SK-N-SH (cell line): ENCODE measurements at regions not wholly inside any gene's neighbourhood (a gene's known extent, or its start where the extent isn't known, plus 50 kb on each side); places are given as distances from the start of the nearest gene placed in this dataset.

Experiments
- CTCF ChIA-PET: fragments of 300-600, 350-600 bp; formaldehyde crosslinking; extraction: SDS; loops from one replicate; lab custom pipeline; 2021; lab: Yijun Ruan, JAX
- POLR2A ChIA-PET: fragments of 350-600 bp; sonication (Branson Sonifier 250); formaldehyde crosslinking; extraction: SDS; loops from one replicate; lab custom pipeline; 2020; ENCODE audit warnings: antibody characterized with exemption, inconsistent platforms; lab: Yijun Ruan, JAX
- DNase-seq: peaks from one replicate; pipeline ENCODE4 v3.0.0; 2012
- H2AFZ ChIP-seq: fragments of 200-600 bp; sonication (generic); 2 replicates; pipeline ENCODE4 v1.8.1; 2016; ENCODE audit warnings: antibody characterized with exemption, mild to moderate bottlenecking, low read depth
- H3F3A ChIP-seq: fragments of 200-600 bp; sonication (generic); replicated peaks from 2 replicates; pipeline ENCODE3; 2016; ENCODE audit warnings: antibody characterized with exemption, mild to moderate bottlenecking; ENCODE audit not compliant: insufficient read depth
- H3K27ac ChIP-seq, 2 experiments: fragments of 200-500 bp in 1 of 2; fragments of 200-600 bp in 1 of 2; sonication (Bioruptor generic) in 1 of 2; sonication (generic), shearing (Covaris generic) in 1 of 2; 2 replicates each; pipeline versions ENCODE4 v1.5.1 to v1.6.1; 2014 to 2016; ENCODE audit warnings: low read depth in 2 of 2, inconsistent platforms in 1 of 2, low read length in 1 of 2, mild to moderate bottlenecking in 1 of 2, mixed read lengths in 1 of 2
- H3K27me3 ChIP-seq: fragments of 200-600 bp; sonication (generic), shearing (Covaris generic); 2 replicates; pipeline ENCODE4 v1.6.1; 2016; ENCODE audit warnings: mixed run types; ENCODE audit not compliant: insufficient read depth
- H3K36me3 ChIP-seq, 2 experiments: fragments of 200-500 bp in 1 of 2; fragments of 200-600 bp in 1 of 2; sonication (Bioruptor generic) in 1 of 2; sonication (generic) in 1 of 2; replicated peaks in 1 of 2; 2 replicates each; pipeline versions ENCODE3 to v1.5.1; 2014 to 2016; ENCODE audit warnings: low read length in 1 of 2, mild to moderate bottlenecking in 1 of 2; ENCODE audit not compliant: insufficient read depth in 2 of 2, control insufficient read depth in 1 of 2
- H3K4me1 ChIP-seq, 2 experiments: fragments of 200-500 bp in 1 of 2; fragments of 200-600 bp in 1 of 2; sonication (Bioruptor generic) in 1 of 2; sonication (generic), shearing (Covaris generic) in 1 of 2; 2 replicates each; pipeline versions ENCODE4 v1.5.1 to v1.6.1; 2014 to 2016; ENCODE audit warnings: low read depth in 1 of 2, low read length in 1 of 2, mixed run types in 1 of 2; ENCODE audit not compliant: insufficient read depth in 2 of 2, control insufficient read depth in 1 of 2
- H3K4me2 ChIP-seq: fragments of 200-600 bp; sonication (generic), shearing (Covaris generic); 2 replicates; pipeline ENCODE4 v1.6.1; 2017; ENCODE audit warnings: mixed run types
- H3K4me3 ChIP-seq, 2 experiments: fragments of 200-500 bp in 1 of 2; fragments of 200-600 bp in 1 of 2; sonication (Bioruptor generic) in 1 of 2; sonication (generic), shearing (Covaris generic) in 1 of 2; 2 replicates each; pipeline versions ENCODE4 v1.5.1 to v1.8.1; 2014 to 2016; ENCODE audit warnings: low read depth in 2 of 2, inconsistent platforms in 1 of 2, low read length in 1 of 2, mild to moderate bottlenecking in 1 of 2, mixed read lengths in 1 of 2, moderate library complexity in 1 of 2
- H3K79me2 ChIP-seq: fragments of 200-600 bp; sonication (generic); 2 replicates; pipeline ENCODE4 v1.8.1; 2017; ENCODE audit warnings: mild to moderate bottlenecking; ENCODE audit not compliant: insufficient read depth
- H3K9ac ChIP-seq: fragments of 200-600 bp; sonication (generic); 2 replicates; pipeline ENCODE4 v1.6.1; 2017; ENCODE audit warnings: mixed run types
- H3K9me2 ChIP-seq: fragments of 200-600 bp; sonication (generic); 2 replicates; pipeline ENCODE4 v1.6.1; 2017; ENCODE audit warnings: mixed run types
- H3K9me3 ChIP-seq: fragments of 200-600 bp; sonication (generic); 2 replicates; pipeline ENCODE4 v1.6.1; 2017; ENCODE audit warnings: mixed run types, mild to moderate bottlenecking, moderate library complexity
- H4K20me1 ChIP-seq: fragments of 200-600 bp; sonication (generic); 2 replicates; pipeline ENCODE4 v1.6.1; 2017; ENCODE audit warnings: mild to moderate bottlenecking, mixed run types; ENCODE audit not compliant: insufficient read depth
- CHD2 ChIP-seq: fragments of 150-350 bp; IDR thresholded peaks from 2 replicates; pipeline ENCODE4 v1.6.1; 2018; ENCODE audit warnings: low read length; ENCODE audit not compliant: partially characterized antibody
- ELF1 ChIP-seq: IDR thresholded peaks from 2 replicates; pipeline ENCODE4 v1.4.0; 2012
- FOSL2 ChIP-seq: IDR thresholded peaks from 2 replicates; pipeline ENCODE4 v1.4.0; 2012; ENCODE audit warnings: low read depth, mild to moderate bottlenecking, moderate library complexity, borderline replicate concordance
- FOXM1 ChIP-seq: IDR thresholded peaks from 2 replicates; pipeline ENCODE4 v1.4.0; 2012; ENCODE audit warnings: low read depth, mild to moderate bottlenecking
- GABPA ChIP-seq: IDR thresholded peaks from 2 replicates; pipeline ENCODE4 v1.4.0; 2012; ENCODE audit warnings: low read depth, mild to moderate bottlenecking
- JUND ChIP-seq: IDR thresholded peaks from 2 replicates; pipeline ENCODE4 v1.4.0; 2012
- NFIC ChIP-seq: IDR thresholded peaks from 2 replicates; pipeline ENCODE4 v1.4.0; 2012; ENCODE audit warnings: borderline replicate concordance
- NRF1 ChIP-seq: IDR thresholded peaks from 2 replicates; pipeline ENCODE4 v1.6.1; 2012; ENCODE audit warnings: low read depth, mild to moderate bottlenecking, low read length
- POLR2AphosphoS5 ChIP-seq: IDR thresholded peaks from 2 replicates; pipeline ENCODE4 v1.6.1; 2012; ENCODE audit warnings: low read depth, low read length
- RAD21 ChIP-seq: IDR thresholded peaks from 2 replicates; pipeline ENCODE4 v1.6.1; 2012; ENCODE audit warnings: mild to moderate bottlenecking, low read length
- RCOR1 ChIP-seq: fragments of 150-350 bp; IDR thresholded peaks from 2 replicates; pipeline ENCODE4 v1.6.1; 2017; ENCODE audit warnings: antibody characterized with exemption, low read length
- SMC3 ChIP-seq: IDR thresholded peaks from 2 replicates; pipeline ENCODE4 v1.6.1; 2012; ENCODE audit warnings: low read depth, low read length, improper control_type of control experiment
- TAF1 ChIP-seq: IDR thresholded peaks from 2 replicates; pipeline ENCODE4 v1.6.1; 2012; ENCODE audit warnings: low read depth, mild to moderate bottlenecking, low read length, moderate library complexity, borderline replicate concordance
- YY1 ChIP-seq: IDR thresholded peaks from 2 replicates; pipeline ENCODE4 v1.4.0; 2012; ENCODE audit warnings: low read depth, mild to moderate bottlenecking
- WGBS: methylation state at CpG from one replicate; pipeline ENCODE4 v1.1.6; 2017; ENCODE audit warnings: low lambda C conversion rate; 5-methylcytosine and 5-hydroxymethylcytosine counted together
- TF ChIP-seq, protein P1 (sequence below): IDR thresholded peaks from 2 replicates; pipeline ENCODE4 v1.6.1; 2012; ENCODE audit warnings: mild to moderate bottlenecking, low read depth, low read length, moderate library complexity
- TF ChIP-seq, protein P2 (sequence below): IDR thresholded peaks from 2 replicates; pipeline ENCODE4; 2012
- TF ChIP-seq, protein P3 (sequence below): fragments of 150-350 bp; IDR thresholded peaks from 2 replicates; pipeline ENCODE4 v1.6.1; 2017; ENCODE audit warnings: antibody characterized with exemption, low read length, low read depth, borderline replicate concordance
- TF ChIP-seq, protein P4 (sequence below): IDR thresholded peaks from 2 replicates; pipeline ENCODE4 v1.4.0; 2012; ENCODE audit warnings: low read depth, borderline replicate concordance

DNA sequence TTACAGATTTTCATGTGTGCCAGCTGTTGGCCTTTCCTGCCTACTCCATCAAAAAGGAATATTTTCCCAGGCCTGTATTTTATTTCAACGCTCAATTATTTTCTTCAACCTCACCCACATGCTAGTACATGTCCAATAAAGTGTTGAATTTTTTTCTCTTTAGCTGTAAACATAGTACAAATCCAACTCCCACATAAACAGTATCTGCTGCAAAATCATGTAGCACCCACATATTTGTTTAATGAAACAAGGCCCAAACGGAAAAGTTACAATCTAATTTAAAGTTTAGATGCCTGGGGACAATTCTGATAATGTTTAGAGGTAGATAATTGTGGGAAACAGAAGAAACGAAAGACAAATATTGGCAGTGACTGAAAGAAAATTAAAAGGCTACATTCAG lies 275.4 kb upstream of the ACVR2A start (continued):
- TF ChIP-seq, protein P1, sequence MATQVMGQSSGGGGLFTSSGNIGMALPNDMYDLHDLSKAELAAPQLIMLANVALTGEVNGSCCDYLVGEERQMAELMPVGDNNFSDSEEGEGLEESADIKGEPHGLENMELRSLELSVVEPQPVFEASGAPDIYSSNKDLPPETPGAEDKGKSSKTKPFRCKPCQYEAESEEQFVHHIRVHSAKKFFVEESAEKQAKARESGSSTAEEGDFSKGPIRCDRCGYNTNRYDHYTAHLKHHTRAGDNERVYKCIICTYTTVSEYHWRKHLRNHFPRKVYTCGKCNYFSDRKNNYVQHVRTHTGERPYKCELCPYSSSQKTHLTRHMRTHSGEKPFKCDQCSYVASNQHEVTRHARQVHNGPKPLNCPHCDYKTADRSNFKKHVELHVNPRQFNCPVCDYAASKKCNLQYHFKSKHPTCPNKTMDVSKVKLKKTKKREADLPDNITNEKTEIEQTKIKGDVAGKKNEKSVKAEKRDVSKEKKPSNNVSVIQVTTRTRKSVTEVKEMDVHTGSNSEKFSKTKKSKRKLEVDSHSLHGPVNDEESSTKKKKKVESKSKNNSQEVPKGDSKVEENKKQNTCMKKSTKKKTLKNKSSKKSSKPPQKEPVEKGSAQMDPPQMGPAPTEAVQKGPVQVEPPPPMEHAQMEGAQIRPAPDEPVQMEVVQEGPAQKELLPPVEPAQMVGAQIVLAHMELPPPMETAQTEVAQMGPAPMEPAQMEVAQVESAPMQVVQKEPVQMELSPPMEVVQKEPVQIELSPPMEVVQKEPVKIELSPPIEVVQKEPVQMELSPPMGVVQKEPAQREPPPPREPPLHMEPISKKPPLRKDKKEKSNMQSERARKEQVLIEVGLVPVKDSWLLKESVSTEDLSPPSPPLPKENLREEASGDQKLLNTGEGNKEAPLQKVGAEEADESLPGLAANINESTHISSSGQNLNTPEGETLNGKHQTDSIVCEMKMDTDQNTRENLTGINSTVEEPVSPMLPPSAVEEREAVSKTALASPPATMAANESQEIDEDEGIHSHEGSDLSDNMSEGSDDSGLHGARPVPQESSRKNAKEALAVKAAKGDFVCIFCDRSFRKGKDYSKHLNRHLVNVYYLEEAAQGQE = no peak
- no peak for TF ChIP-seq NFIC
- TF ChIP-seq FOXM1 = no peak
- TF ChIP-seq, all 33 proteins: peak for 0

DNA sequence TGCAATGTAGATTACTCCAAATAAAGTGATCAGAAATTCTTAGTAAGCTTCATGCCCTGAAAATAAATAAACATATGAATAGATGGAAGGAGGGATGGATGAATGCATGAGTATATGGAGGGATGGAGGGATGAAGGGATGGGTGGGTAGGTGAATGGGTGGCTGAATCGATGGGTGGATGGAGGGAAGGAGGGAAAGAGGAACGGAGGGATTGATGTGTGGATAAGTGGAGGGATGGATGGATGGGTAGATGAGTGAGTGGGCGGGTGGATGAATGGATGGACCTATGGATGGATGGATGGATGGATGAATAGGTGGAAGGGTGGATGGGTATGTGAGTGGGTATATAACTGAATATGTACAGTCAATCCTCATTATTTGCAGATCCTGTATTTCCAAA lies 276.7 kb upstream of the ACVR2A start:
- Histone ChIP-seq H3K79me2 (no peaks in the 10 kb centered on the region), H3K9me3 (no peaks in the 10 kb centered on the region), H3K4me1 (no peaks in the 10 kb centered on the region)
- DNase-seq = no peak
- TF ChIP-seq NFIC = no peak
- TF ChIP-seq, protein P2, sequence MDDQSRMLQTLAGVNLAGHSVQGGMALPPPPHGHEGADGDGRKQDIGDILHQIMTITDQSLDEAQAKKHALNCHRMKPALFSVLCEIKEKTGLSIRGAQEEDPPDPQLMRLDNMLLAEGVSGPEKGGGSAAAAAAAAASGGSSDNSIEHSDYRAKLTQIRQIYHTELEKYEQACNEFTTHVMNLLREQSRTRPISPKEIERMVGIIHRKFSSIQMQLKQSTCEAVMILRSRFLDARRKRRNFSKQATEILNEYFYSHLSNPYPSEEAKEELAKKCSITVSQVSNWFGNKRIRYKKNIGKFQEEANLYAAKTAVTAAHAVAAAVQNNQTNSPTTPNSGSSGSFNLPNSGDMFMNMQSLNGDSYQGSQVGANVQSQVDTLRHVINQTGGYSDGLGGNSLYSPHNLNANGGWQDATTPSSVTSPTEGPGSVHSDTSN = no peak
- TF ChIP-seq ELF1 = no peak
- no peak for TF ChIP-seq YY1
- no peak for TF ChIP-seq GABPA
- TF ChIP-seq FOXM1 = no peak
- TF ChIP-seq, protein P3, sequence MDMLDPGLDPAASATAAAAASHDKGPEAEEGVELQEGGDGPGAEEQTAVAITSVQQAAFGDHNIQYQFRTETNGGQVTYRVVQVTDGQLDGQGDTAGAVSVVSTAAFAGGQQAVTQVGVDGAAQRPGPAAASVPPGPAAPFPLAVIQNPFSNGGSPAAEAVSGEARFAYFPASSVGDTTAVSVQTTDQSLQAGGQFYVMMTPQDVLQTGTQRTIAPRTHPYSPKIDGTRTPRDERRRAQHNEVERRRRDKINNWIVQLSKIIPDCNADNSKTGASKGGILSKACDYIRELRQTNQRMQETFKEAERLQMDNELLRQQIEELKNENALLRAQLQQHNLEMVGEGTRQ = no peak
- TF ChIP-seq CHD2 = no peak
- no peak for TF ChIP-seq TAF1
- TF ChIP-seq, all 33 proteins: peak for 0
- no peaks in the 10 kb centered on the region for H3K27me3 ChIP-seq
- no peak overlapping the region for H3K4me3 ChIP-seq
- H3K27ac ChIP-seq = no peak overlapping the region
- H3F3A ChIP-seq = no peaks in the 10 kb centered on the region
- no peak overlapping the region for H2AFZ ChIP-seq
- ChIA-PET POLR2A (no interaction called here), CTCF (no interaction called here)
- no peak overlapping the region for H3K4me2 ChIP-seq
- no peaks in the 10 kb centered on the region for H4K20me1 ChIP-seq
- no peak overlapping the region for H3K9ac ChIP-seq
- H3K9me2 ChIP-seq = no peaks in the 10 kb centered on the region
- WGBS = 0% methylated on average over 3 of the region's 3 CpGs
- H3K36me3 ChIP-seq = no peaks in the 10 kb centered on the region

DNA sequence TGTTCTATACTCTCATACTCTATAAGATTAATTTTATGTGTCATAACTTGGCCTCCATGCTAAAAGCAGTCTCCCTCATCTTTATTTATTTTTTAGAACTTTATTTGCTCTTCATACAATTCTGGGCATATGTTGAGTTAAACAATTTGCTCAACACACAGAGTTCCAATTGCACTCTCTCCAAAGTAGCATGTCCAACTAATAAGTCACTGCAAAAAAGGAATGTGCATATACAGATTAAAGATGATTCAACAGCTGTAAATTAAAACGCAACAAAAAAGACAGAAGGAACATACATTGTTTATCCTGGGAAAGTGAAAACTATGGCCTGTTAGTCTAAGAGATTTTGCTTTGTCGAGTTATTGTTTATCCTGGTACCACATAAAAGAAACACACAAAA lies 277.7 kb upstream of the ACVR2A start:
- WGBS = 24% methylated on average over 2 of the region's 2 CpGs
- no peak for TF ChIP-seq CHD2
- TF ChIP-seq, protein P3 = no peak
- no peak for TF ChIP-seq RAD21
- TF ChIP-seq, protein P2 = no peak
- TF ChIP-seq SMC3 = no peak
- TF ChIP-seq NFIC = no peak
- TF ChIP-seq NRF1 = no peak
- no peak for TF ChIP-seq JUND
- TF ChIP-seq, protein P4, sequence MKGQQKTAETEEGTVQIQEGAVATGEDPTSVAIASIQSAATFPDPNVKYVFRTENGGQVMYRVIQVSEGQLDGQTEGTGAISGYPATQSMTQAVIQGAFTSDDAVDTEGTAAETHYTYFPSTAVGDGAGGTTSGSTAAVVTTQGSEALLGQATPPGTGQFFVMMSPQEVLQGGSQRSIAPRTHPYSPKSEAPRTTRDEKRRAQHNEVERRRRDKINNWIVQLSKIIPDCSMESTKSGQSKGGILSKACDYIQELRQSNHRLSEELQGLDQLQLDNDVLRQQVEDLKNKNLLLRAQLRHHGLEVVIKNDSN = no peak
- no peak for TF ChIP-seq YY1
- TF ChIP-seq POLR2AphosphoS5 = no peak
- no peak for TF ChIP-seq FOSL2
- TF ChIP-seq ELF1 = no peak
- no peak for TF ChIP-seq RCOR1

More for the DNA sequence above, 277.7 kb upstream of the ACVR2A start:
- H3K9ac ChIP-seq = no peak overlapping the region
- H3K4me3 ChIP-seq = no peak overlapping the region
- ChIA-PET CTCF (no interaction called here), POLR2A (no interaction called here)
- H2AFZ ChIP-seq = no peak overlapping the region
- H3K27me3 ChIP-seq = no peaks in the 10 kb centered on the region
- no peak for DNase-seq
- H3K9me2 ChIP-seq = no peaks in the 10 kb centered on the region
- no peaks in the 10 kb centered on the region for H3K9me3 ChIP-seq
- H4K20me1 ChIP-seq = no peaks in the 10 kb centered on the region
- H3K4me2 ChIP-seq = no peak overlapping the region
- no peaks in the 10 kb centered on the region for H3K4me1 ChIP-seq
- no peaks in the 10 kb centered on the region for H3K79me2 ChIP-seq
- H3F3A ChIP-seq = no peaks in the 10 kb centered on the region
- no peaks in the 10 kb centered on the region for H3K36me3 ChIP-seq
- H3K27ac ChIP-seq = no peak overlapping the region
